HG03139 (cell line): ENCODE measurements at regions not wholly inside any gene's neighbourhood (a gene's known extent, or its start where the extent isn't known, plus 50 kb on each side); places are given as distances from the start of the nearest gene placed in this dataset.

Experiments used
- ATAC-seq: cut with Tn5 transposase; IDR thresholded peaks from one replicate; pipeline ENCODE4 v1.9.1; 2021; ENCODE audit not compliant: unreplicated experiment

DNA sequence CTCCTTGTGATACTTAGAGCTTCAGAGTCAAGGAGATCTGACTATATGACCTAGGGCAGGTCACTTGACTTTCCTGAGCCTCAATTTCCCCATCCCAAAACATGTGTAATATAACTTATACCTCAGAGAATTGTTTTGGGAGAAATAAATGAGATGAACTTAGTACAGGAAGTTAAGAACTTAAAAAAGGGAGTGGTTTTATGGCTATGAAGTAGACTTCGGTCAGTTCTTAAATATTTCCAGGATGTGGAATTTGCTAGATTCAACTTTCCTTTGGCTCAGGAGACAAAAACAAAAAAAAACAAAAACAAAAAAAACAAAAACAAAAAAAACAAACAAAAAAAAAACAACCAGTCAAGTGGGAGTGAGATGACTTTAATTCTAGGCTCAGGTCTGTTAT, 116.7 kb downstream of the EDEM1 start:
- no peak for ATAC-seq

DNA sequence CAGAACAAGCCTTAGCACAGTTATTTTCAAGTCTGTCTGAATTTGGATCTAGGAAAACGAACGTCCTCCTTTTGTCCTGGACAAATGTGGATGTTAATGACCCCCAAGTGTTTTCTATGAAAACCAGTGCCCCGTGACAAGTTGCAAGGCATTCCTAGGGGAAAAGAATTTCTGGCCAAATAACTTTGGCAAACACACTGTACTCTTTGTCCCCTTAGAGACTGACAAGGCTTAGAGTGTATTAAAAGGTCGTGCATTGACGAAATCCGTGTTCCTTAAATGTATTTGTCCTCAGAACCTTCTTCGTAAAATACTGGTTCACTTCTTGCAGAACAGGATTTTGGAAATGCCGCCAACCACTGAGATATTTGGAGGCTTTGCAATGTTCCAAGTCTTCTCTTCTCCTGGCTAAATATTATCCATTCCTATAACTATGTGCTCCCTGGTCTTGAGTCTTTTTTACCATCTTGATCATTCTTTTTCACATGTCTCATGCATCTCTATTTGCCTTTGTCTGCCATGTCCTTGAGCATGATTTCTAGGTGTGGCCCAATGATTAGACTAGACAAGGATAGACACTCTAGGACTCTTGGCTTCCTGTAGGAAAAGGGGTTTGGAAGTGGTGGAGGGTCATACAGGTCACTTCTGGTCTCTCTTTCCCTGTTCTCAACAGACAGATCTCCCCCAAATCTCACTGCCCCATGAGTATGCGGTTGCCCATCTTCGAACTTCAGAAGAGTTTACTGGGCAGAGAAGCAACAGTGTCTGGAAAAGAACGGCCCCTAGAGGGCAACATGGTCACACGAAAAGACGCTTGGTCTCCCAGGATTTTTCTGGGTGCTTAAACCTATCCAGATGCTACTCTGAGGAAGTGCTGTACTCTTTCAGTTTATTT, 117.5 kb downstream of the EDEM1 start:
- ATAC-seq, result peak; percentile 82

DNA sequence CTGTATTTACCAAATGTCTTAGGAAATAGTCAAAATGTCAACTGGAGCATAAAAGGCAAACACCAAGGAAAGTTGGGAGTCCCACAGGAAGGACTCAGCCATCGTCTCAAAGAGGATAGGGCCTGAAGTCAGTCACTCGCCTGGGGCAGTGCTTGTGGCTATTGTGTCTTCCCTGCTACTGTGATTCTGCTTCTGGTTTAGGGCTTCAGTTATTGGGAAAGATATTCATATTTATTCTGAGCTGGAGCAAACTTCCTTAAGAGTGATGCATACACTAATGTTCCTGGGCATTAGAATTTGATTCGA, 118.1 kb downstream of the EDEM1 start:
- peak; percentile 23 for ATAC-seq

DNA sequence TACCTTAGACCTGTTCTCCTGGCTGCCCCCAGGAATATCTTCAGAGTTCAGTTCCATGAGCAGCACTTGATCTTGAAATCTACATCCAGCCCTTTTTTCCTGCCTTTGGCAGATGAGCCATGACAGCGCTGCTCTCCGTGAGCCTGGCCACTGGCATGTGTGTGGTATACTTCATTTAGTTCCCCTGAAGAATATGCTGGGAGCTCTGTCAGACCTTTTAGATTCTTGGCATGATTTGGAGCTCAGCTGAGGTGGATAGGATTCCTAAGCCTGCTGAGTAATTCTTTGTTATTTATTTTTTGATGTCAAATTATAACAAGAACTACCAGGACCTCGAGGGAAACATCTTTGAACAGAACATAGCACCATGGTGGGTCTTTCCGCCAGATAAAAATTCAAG, 121.7 kb downstream of the EDEM1 start:
- no peak for ATAC-seq

DNA sequence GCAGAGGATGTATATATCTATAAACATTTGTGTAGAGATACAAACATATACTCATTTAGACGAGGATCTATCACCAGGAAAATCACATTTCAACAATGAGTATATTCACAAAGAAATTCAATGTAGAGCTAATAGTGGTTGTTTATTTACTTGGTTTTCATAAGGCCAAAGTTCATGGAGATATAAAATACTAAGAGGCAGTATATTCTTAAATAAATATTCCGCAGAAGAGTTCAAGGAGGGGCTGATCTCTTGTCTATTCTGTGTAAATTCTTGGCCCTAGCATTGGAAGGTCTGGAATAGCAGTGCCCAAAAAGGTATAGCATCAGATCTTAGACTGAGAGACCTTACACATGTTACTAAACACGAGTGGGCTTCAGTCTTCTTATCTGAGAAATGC, 122.1 kb downstream of the EDEM1 start:
- no peak for ATAC-seq

GRCh38 chr3:5310509-5310908, 123.0 kb downstream of the EDEM1 start:
- no peak for ATAC-seq

DNA sequence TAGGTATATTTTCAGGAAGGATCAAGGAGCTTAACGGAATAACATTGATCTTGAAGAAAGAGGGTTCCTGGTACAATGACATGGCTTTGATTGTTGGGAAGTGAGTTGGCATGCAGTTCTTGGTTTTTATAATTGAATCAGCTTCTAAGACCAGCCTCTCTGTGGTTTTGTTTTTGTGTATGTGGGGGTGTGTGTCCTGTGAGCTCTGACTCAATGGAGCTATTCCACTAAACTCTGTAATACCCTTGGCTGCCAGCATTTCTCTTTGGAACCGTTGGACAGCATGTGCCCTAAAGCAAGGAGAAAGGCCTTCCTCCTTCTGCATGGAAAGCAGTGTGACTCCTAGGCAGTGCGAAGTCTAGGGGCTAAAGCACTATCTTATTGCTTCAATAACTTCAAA, 124.8 kb downstream of the EDEM1 start:
- no peak for ATAC-seq

GRCh38 chr3:5314897-5315296, 127.4 kb downstream of the EDEM1 start:
- ATAC-seq, result no peak

GRCh38 chr3:5317557-5317956, 130.1 kb downstream of the EDEM1 start:
- ATAC-seq, result no peak

- no peak for ATAC-seq
These were observed 131.9 kb downstream of the EDEM1 start for GRCh38 chr3:5319454-5319853.

DNA sequence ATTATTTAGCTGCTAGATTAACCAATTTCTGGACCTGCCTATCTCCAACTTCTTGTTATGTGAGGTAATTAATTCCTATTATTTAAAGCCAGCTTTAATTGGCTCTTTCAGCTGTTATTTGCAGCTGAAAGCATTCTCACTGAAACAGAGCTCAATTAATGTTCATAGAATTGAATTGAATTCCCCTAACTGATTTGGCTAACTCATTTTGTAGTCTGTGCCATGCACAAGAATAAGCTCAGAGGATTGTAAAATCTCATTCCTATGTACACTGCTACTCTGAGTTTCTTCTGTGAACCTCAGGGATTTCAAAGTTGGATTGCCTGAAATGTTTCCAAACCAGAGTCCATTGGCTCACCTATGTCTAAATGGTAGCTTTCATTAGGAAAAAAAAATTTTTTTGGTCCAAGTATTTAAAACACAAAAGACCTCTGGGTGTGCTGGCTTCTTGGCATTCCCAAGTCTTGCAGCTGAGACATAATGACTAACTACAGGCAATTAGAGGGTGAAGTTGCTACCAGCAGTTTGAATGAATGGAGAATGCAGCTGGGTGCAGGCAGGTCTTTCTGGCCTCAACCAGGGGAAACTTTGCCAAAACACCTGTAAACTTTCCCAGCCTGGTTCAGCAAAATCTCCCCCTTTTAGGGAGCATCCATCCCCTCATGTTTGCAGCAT, 134.3 kb downstream of the EDEM1 start:
- no peak for ATAC-seq

DNA sequence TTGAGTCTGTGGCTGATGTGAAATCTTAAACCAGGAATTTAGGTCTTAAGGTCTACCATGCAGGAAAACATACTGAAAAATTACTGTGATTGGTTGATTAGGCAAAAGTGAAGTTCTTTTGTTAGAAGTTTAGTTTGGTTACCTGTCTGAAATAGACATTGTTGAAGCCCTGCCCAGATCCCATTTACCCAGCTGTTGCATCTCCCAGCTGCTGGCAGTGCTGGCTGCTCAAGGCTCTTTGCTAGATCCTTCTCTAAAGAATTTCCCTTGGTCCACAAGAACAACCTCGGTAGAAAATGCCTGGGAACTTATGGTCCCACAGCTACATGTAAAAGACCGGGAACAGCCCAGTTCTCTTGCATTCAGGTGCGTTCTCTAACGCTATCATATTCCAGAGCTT, 137.3 kb downstream of the EDEM1 start:
- no peak for ATAC-seq

DNA sequence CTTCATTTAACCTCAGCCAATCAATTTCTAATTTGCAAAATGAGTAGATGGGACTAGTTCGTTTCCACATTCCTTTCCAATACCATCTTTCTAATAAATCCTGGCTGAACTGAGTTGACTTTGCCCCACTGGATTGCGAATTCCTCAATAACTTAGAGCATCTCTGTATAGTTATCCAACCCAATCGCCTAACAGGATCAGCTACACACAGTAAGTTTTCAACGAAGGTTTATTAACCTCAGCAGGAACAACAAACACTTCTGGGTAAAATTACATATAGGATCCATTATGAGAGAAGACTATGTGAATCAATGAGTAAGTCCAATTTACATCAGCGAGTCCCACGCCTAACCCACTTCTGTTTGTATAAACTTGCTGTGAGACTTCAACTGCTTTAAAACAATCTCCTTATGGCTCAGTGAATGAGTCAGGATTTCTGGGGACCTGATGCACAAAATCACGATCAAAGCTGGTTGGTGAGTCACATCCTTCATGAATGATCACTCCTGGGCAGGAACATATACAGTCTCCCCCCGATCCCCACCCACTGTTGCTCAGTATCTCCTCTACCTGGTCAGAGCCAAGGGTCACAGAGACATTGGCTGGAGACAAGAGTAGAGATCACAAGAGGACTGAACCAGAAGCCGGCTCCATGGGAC, 142.8 kb downstream of the EDEM1 start:
- no peak for ATAC-seq

DNA sequence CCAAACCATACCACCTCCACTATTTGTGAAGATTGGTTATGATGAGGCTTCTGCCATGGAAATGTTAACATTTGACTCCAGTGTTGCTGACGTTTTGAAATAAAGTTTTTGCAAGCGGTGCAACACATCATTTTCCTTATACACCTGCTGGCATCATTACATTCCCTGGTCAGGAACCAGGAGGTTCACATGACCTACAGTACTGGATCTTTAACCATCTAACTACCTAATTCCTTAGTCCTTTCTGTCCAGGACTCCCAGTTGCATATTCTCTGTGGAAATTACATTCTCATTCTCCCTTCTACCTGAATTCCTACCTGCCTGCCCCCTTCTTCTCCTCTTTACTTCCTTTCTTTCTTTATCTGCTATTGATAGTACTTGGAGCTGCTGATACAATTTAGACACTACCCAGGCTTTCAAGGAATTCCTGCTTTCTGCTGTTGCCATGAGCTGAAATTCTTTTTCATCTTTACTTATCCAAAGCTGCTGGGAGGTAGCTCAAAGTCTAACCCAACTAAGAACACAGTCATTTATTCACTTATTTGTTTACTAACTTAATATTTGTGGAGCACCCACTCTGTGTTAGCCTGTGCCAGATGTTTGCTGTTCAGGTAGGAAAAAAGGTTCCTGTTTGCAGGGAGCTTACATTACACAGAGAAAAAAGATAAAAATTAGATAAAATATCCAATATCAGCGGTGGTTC, 144.2 kb downstream of the EDEM1 start:
- no peak for ATAC-seq

DNA sequence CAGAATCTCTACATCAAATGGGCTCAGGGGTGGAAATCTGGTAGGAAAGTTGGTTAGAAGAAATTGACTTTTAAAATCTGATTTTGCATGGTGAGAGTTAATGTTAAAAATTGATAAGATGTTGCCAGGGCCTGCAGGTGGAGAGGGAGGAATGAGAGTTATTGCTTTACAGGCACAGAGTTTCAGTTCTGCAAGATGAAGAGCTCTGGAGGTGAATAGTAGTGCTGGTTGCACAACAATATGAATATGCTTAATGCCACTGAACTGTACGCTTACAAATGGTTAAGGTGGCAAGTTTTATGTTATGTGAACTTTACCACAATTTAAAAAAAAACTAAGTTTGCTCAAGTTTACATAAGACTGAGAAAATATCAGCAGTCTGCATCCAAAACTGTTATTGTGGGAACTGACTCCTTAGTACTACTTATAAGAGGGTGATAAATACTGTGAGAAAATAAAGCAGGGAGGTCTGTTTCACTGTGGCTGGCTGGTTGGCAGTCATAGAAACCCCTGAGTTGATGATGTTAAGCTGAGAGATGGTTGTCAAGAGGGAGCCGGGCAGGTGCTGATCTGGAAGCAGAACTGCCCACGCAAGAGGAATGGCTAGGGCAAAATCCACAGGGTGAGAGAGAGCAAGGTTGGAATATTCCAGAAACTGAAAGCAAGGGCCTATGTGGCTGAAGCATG, 144.9 kb downstream of the EDEM1 start:
- no peak for ATAC-seq

DNA sequence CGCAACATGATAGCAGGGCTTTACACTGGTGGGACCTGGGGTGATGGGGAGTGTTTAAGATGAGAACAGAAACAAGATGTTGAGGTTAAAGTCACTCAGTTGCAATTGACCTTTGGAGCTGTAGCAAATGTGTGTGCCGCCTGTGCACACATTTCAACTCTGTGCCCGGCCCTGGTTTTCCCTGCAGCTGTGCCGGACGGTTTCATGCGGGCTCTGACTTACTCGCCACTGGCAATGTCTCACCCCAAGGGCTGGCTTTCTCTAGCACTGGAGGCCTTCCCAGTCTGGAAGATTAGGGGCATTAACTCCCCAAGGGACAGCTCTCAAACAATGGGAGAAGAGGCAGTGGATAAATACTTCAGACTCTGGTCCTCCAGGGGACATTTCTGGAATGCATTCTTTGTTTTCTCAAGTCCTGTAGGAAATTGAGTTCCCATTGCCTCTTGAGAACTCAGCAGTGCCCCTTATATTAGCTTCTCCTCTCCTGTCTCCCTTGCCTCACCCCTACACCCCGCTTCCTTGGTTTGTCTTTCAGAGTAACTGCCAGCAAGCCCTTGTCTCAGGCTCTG, 152.5 kb downstream of the EDEM1 start:
- no peak for ATAC-seq

- ATAC-seq, result no peak
These were observed 154.1 kb downstream of the EDEM1 start for GRCh38 chr3:5341610-5342009.

- no peak for ATAC-seq
These were observed 156.0 kb downstream of the EDEM1 start for GRCh38 chr3:5343459-5343858.

DNA sequence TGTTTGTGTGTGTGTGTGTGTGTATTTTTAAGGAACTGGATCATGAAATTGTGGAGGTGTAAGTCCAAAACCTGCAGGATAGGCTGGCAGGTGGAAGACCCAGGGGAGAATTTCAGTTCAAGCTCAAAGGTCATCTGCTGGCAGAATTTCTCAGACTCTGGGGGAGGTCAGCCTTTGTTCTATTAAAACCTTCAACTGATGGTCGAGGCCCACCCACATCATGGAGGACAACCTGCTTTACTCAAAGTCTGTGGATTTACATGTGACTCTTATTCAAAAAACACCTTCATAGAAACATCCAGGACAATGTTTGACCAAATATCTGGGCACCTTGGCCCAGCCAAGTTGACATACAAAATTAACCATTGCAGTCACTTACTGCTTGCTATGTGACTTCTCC, 157.2 kb downstream of the EDEM1 start:
- ATAC-seq, result no peak

DNA sequence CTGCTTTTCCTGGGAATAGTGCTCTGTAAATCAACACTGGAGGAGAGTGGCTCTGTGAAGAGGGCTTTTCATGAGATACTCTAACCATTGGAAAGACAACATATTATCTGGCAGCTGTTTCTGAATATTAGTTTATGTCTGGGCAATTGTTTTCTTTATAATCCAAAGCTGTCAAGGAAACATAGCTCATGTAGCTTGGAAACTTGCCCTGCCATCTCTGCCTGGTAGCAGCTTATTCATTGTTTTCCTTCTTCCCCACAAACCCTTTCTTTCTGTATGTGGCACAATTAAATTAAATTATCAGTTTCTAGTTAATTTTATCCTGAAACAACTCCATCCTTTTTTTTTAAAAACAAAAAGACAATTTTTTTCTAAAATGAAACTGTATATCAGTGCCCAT, 160.0 kb downstream of the EDEM1 start:
- ATAC-seq, result no peak
